ENCODE measurements at regions not wholly inside any gene's neighbourhood (a gene's known extent, or its start where the extent isn't known, plus 50 kb on each side); places are given as distances from the start of the nearest gene placed in this dataset.

DNA sequence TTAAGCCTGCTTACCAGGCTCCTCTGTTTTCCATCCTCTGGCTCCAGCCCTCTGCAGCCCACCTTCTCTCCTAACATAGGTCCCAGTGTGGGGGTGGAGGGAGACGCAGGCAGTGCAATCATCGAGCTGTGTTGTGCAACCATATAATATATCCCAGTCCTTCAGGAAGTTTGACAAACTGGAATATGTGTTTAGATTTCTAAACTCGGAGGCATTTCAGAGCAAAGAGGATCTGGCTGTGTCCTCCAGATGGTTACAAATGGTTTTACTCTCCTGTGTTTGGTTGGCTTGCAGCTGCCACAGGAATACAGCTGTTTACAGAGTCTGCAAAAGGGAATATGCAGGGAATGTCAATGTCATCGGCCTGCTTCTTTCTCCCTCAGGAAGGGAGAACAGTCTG is 195.3 kb upstream of the LNX1 start:
- Mint-ChIP-seq H3K36me3 (ENCODE audit: low read depth) (no peaks in the 10 kb centered on the region), H3K27me3 (peaks cover 5% of the 10 kb centered on the region), H3K9me3 (no peaks in the 10 kb centered on the region), H3K4me1 (no peaks in the 10 kb centered on the region), H3K27ac (no peak overlapping the region), H3K4me3 (no peak overlapping the region)
- intact Hi-C loops (cut with micrococcal nuclease) = no loop called here
- TF ChIP-seq, protein P1, sequence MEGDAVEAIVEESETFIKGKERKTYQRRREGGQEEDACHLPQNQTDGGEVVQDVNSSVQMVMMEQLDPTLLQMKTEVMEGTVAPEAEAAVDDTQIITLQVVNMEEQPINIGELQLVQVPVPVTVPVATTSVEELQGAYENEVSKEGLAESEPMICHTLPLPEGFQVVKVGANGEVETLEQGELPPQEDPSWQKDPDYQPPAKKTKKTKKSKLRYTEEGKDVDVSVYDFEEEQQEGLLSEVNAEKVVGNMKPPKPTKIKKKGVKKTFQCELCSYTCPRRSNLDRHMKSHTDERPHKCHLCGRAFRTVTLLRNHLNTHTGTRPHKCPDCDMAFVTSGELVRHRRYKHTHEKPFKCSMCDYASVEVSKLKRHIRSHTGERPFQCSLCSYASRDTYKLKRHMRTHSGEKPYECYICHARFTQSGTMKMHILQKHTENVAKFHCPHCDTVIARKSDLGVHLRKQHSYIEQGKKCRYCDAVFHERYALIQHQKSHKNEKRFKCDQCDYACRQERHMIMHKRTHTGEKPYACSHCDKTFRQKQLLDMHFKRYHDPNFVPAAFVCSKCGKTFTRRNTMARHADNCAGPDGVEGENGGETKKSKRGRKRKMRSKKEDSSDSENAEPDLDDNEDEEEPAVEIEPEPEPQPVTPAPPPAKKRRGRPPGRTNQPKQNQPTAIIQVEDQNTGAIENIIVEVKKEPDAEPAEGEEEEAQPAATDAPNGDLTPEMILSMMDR (IDR thresholded peaks at IDR 0.05) = no peak
- ChIA-PET CTCF (interaction anchor here (1.4 kb wide), 1 partner anchor 448 kb away, joined by 4 read pairs; no protein-coding TSS in a partner anchor), POLR2A (no interaction called here)
- DNase-seq = no peak
- no peak for ATAC-seq (ENCODE audit: low read depth)

DNA sequence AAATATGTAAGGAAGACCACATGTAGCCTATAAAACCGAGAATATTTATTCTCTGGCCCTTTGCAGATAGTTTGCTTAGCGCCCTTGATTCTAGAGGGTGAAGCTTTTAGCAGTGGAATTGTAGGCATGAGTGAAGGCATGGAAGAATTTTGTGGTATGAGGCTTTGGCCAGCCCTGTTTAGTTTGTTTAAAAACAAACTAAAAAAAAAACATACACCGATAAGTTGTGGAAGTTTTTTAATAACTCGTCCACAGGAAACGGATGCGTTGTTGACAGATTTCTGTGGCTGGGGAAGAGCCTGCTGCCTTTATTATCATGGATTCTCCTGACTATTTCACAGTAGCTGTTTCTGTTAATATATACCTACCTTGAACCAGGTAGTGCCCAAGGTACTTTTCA is 194.7 kb upstream of the LNX1 start:
- Mint-ChIP-seq H3K27ac (no peak overlapping the region), H3K27me3 (peaks cover 8% of the 10 kb centered on the region), H3K36me3 (ENCODE audit: low read depth) (no peaks in the 10 kb centered on the region), H3K4me3 (no peak overlapping the region), H3K4me1 (no peaks in the 10 kb centered on the region), H3K9me3 (no peaks in the 10 kb centered on the region)
- TF ChIP-seq, protein P1 (IDR thresholded peaks at IDR 0.05) = no peak
- ATAC-seq (ENCODE audit: low read depth) (no peak), DNase-seq (no peak)
- ChIA-PET CTCF (no interaction called here), POLR2A (no interaction called here)
- intact Hi-C loops (cut with micrococcal nuclease) = no loop called here

GRCh38 chr4:53784112-53784511 is 192.8 kb upstream of the LNX1 start:
- ChIA-PET POLR2A (no interaction called here), CTCF (no interaction called here)
- no peak for ATAC-seq (ENCODE audit: low read depth)
- DNase-seq = no peak
- Mint-ChIP-seq H3K27me3 (peaks cover 11% of the 10 kb centered on the region), H3K4me3 (no peak overlapping the region), H3K36me3 (ENCODE audit: low read depth) (no peaks in the 10 kb centered on the region), H3K27ac (no peak overlapping the region), H3K9me3 (no peaks in the 10 kb centered on the region), H3K4me1 (no peaks in the 10 kb centered on the region)
- TF ChIP-seq, protein P1 (IDR thresholded peaks at IDR 0.05) = no peak
- intact Hi-C loops (cut with micrococcal nuclease) = no loop called here

- ATAC-seq (ENCODE audit: low read depth) (no peak), DNase-seq (no peak)
- Mint-ChIP-seq H3K4me1 (no peaks in the 10 kb centered on the region), H3K9me3 (no peaks in the 10 kb centered on the region), H3K27me3 (peaks cover 11% of the 10 kb centered on the region), H3K4me3 (no peak overlapping the region), H3K36me3 (ENCODE audit: low read depth) (no peaks in the 10 kb centered on the region), H3K27ac (no peak overlapping the region)
- intact Hi-C loops (cut with micrococcal nuclease) = no loop called here
- POLR2A ChIA-PET = interaction anchor here (0.6 kb wide), 1 partner anchor 1066 kb away, joined by 5 read pairs; no protein-coding TSS in a partner anchor
- TF ChIP-seq, protein P1 (IDR thresholded peaks at IDR 0.05) = no peak
- CTCF ChIA-PET = no interaction called here
These were observed 192.0 kb upstream of the LNX1 start for GRCh38 chr4:53783208-53783859.

GRCh38 chr4:53782458-53782845 is 191.2 kb upstream of the LNX1 start:
- Mint-ChIP-seq H3K9me3 (no peaks in the 10 kb centered on the region), H3K36me3 (ENCODE audit: low read depth) (no peaks in the 10 kb centered on the region), H3K4me1 (no peaks in the 10 kb centered on the region), H3K27ac (no peak overlapping the region), H3K27me3 (peaks cover 11% of the 10 kb centered on the region), H3K4me3 (no peak overlapping the region)
- ATAC-seq (ENCODE audit: low read depth) = no peak
- TF ChIP-seq, protein P1 (IDR thresholded peaks at IDR 0.05) = no peak
- POLR2A ChIA-PET = no interaction called here
- no peak for DNase-seq
- CTCF ChIA-PET = no interaction called here
- intact Hi-C loops (cut with micrococcal nuclease) = no loop called here
